ENCODE measurements at regions not wholly inside any gene's neighbourhood (a gene's known extent, or its start where the extent isn't known, plus 50 kb on each side); places are given as distances from the start of the nearest gene placed in this dataset.

- TF ChIP-seq CTCF (IDR thresholded peaks at IDR 0.05) = no peak
- TF ChIP-seq POLR2A (IDR thresholded peaks at IDR 0.05) = no peak
Observed at GRCh38 chr9:14530366-14530765, 162.9 kb downstream of the ZDHHC21 start.

Measured in adrenal gland (tissue), 5 donors.